GM12873 (cell line): ENCODE measurements at regions not wholly inside any gene's neighbourhood (a gene's known extent, or its start where the extent isn't known, plus 50 kb on each side); places are given as distances from the start of the nearest gene placed in this dataset.

Experiments used
- CTCF ChIP-seq: IDR thresholded peaks from 2 replicates; pipeline ENCODE4 v1.5.1; 2012; ENCODE audit warnings: low read depth, mild to moderate bottlenecking, moderate library complexity, low read length, control low read depth; ENCODE audit not compliant: insufficient read depth; ENCODE audit errors: missing control alignments

- no peak for TF ChIP-seq CTCF
Measured at GRCh38 chr17:13154398-13154797, 136.6 kb upstream of the ELAC2 start.

GRCh38 chr17:13153036-13153435 is 135.2 kb upstream of the ELAC2 start:
- no peak for TF ChIP-seq CTCF

DNA sequence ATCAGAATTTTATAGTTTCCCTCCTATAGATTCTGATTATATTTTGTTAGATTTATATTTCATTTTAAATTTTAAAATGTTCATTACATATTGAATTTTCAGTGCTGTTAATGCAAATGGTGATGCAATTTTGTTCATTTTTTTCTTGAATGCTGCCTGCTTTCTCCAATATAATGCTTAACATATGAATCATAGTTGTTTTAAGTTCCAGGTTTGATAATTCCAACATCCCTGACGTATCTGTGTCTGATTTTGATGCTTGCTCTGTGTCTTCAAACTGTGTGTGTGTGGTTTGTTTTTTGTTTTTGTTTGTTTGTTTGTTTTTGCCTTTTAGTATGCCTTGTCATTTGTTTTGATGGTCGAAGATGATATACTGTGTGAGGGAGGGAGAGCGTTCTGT is 134.7 kb upstream of the ELAC2 start:
- no peak for TF ChIP-seq CTCF

DNA sequence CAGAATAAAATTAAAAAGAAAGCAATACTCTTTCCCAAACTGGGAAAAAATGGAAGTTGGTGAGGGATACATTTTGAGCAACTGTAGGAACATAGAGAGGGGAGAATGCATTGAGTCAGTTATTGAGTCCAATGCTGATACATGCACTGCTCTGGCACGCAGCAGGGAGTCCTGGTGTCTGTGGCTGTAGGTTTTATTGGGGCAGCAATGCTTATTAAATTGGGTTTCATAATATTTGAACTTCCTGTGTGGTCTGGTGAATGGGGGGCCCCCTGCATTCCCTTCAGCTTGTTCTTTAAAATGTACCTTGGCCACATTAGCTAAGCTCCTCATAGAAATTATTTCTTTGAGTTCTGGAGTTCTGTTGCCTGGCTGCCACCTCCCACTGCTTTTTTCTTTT is 125.2 kb upstream of the ELAC2 start:
- TF ChIP-seq CTCF: no peak

GRCh38 chr17:13140750-13141149 is 122.9 kb upstream of the ELAC2 start:
- no peak for TF ChIP-seq CTCF

DNA sequence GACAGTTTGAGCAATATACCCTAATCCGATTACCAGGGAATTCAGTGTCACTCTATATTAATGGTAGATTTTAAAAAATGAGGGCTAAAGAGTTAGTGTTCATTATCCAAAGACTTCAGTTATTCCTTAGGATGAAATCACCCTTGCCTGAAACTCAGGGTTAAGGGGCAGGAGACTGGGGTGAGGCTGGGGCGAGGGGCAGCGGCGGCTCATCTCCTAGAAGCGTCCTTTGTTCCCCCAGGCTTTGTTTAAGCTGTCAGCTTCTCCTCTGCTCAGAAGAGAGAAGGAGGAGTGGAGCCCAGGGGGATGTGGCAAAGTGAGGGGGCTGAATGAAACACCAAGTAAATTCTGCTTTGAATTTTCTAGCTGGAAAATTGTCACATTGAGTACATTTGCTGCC is 117.7 kb upstream of the ELAC2 start:
- TF ChIP-seq CTCF: no peak

- no peak for TF ChIP-seq CTCF
Measured at GRCh38 chr17:13134076-13134475, 116.2 kb upstream of the ELAC2 start.

- no peak for TF ChIP-seq CTCF
Measured at GRCh38 chr17:13131225-13131624, 113.4 kb upstream of the ELAC2 start.
